ENCODE measurements at regions not wholly inside any gene's neighbourhood (a gene's known extent, or its start where the extent isn't known, plus 50 kb on each side); places are given as distances from the start of the nearest gene placed in this dataset.
A peak's percentile ranks its signal among the peaks of the same experiment; 100 is the strongest.

DNA sequence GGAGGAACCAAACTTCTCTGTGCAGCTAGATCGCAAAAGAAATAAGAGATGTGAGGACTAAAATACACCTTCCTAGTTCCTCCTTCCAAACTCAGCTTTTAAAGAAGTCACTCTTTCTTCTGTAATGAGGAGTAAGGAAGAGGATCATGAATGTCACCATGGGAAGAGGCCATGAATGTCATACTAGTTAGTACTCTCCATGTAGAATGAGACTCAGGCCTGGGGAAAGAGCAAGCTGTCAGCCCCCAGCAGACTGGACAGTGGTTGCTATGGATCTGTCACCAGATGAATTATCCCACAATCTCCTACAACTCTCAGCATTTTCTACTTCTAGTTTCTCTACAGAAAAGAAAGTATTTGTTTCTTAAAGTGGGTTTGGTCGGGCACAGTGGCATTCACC, 57.1 kb upstream of the PRDM8 start:
- TF ChIP-seq, protein P1, sequence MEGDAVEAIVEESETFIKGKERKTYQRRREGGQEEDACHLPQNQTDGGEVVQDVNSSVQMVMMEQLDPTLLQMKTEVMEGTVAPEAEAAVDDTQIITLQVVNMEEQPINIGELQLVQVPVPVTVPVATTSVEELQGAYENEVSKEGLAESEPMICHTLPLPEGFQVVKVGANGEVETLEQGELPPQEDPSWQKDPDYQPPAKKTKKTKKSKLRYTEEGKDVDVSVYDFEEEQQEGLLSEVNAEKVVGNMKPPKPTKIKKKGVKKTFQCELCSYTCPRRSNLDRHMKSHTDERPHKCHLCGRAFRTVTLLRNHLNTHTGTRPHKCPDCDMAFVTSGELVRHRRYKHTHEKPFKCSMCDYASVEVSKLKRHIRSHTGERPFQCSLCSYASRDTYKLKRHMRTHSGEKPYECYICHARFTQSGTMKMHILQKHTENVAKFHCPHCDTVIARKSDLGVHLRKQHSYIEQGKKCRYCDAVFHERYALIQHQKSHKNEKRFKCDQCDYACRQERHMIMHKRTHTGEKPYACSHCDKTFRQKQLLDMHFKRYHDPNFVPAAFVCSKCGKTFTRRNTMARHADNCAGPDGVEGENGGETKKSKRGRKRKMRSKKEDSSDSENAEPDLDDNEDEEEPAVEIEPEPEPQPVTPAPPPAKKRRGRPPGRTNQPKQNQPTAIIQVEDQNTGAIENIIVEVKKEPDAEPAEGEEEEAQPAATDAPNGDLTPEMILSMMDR (IDR thresholded peaks at IDR 0.05; ENCODE audit: low read depth, low read length, missing control alignments) = no peak
- no peak overlapping the region for H3K27ac ChIP-seq
- H3K4me3 ChIP-seq (ENCODE audit: low read depth, low read length) = no peak overlapping the region
- H3K27me3 ChIP-seq (replicated peaks) = no peaks in the 10 kb centered on the region
- DNase-seq = no peak
- no peaks in the 10 kb centered on the region for H3K36me3 ChIP-seq (replicated peaks)
- in situ Hi-C loops (cut with HindIII; ENCODE audit: low pct_ligation_motif_present, low sequenced_read_pairs) = no loop called here

DNA sequence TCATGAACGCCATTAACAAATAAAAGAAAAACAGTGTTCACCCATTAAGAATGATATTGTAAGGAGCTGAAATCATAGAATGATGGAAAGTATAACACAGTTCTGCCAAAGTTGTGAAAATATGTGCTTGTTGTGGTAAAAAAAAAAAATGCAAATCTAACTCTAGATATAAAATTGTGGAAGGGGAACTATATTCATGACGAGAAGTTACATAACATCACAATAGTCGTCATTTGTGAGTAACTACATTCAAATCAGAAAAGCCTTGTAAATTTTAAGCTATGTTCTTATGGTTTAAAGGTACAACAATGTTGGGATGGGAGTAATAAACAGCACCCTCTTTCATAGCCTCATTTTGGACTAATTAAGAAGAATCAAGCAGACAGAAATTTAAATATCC, 57.6 kb upstream of the PRDM8 start:
- DNase-seq = no peak
- Histone ChIP-seq H3K27ac (no peak overlapping the region), H3K36me3 (replicated peaks) (no peaks in the 10 kb centered on the region), H3K4me3 (ENCODE audit: low read depth, low read length) (no peak overlapping the region), H3K27me3 (replicated peaks) (no peaks in the 10 kb centered on the region)
- TF ChIP-seq, protein P1 (IDR thresholded peaks at IDR 0.05; ENCODE audit: low read depth, low read length, missing control alignments) = no peak
- in situ Hi-C loops (cut with HindIII; ENCODE audit: low pct_ligation_motif_present, low sequenced_read_pairs) = no loop called here

DNA sequence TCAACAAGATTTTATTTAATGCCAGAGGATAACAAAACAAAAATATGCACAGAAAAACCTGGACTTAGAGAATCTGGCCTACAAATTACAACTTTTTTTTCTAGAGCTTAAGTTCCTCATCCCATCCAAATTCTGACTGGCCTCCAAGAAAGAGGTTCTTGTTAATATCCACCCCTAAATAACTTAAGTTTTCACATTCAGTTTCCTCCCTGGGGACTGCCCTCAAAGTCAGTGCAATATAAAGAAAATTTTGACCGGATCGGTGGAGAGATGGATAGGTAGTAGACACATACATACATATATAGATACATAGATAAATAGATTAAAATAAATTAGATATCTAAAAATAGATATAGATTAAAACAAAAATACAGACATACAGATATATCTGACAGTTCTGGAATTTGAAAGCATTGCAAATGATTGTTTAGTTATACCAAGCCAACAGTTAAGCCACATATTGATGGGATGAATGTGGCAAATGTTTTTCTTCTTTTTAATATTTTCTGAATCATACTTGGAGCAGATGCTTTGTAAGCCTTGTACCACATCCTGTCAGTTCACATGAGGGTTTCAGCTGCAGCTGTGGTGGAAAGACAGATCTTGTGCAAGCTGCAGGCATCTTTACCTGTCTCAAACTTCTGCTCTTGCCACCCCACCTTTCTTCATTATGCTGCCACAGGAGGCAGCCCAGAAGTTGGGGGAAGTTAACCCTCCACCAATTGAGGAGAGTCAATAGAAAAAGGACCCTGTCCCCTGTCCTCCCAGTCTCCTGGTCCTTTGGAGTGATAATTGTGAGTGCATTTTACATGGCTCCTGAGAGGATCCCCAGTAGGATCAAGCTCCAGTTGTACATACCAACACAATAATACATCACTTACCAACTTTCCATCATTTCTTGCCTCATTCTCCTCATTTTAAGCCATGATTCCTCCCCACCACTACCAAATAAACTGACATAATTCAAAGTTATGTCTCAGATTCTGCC, 58.5 kb upstream of the PRDM8 start:
- Histone ChIP-seq H3K27ac (peak overlapping the region; percentile 20), H3K36me3 (replicated peaks) (no peaks in the 10 kb centered on the region), H3K4me3 (ENCODE audit: low read depth, low read length) (no peak overlapping the region), H3K27me3 (replicated peaks) (no peaks in the 10 kb centered on the region)
- peak; percentile 45 for DNase-seq
- in situ Hi-C loops (cut with HindIII; ENCODE audit: low pct_ligation_motif_present, low sequenced_read_pairs) = no loop called here
- TF ChIP-seq, protein P1 (IDR thresholded peaks at IDR 0.05; ENCODE audit: low read depth, low read length, missing control alignments) = no peak

DNA sequence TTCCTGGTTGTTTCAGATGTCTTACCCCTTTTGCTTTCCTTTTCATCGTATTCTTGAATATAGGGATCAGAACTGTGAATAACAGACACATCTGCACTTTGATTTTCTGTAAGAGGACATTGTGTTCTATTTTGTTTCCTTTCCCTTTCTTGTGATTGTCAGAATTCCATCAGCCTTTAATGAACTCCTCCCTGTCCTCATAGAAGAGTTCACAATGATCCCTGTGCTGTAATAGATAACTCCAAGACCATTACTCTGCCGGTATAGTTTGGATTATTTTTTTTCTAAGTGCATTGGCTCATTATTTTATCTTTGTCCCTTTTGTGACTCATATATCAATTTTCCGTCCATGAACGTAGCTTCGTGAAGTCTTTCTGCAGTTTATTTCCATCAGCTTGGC, 59.7 kb upstream of the PRDM8 start:
- in situ Hi-C loops (cut with HindIII; ENCODE audit: low pct_ligation_motif_present, low sequenced_read_pairs) = no loop called here
- TF ChIP-seq, protein P1 (IDR thresholded peaks at IDR 0.05; ENCODE audit: low read depth, low read length, missing control alignments) = no peak
- no peaks in the 10 kb centered on the region for H3K27me3 ChIP-seq (replicated peaks)
- no peak overlapping the region for H3K4me3 ChIP-seq (ENCODE audit: low read depth, low read length)
- peak overlapping the region; percentile 7 for H3K27ac ChIP-seq
- no peaks in the 10 kb centered on the region for H3K36me3 ChIP-seq (replicated peaks)
- no peak for DNase-seq

DNA sequence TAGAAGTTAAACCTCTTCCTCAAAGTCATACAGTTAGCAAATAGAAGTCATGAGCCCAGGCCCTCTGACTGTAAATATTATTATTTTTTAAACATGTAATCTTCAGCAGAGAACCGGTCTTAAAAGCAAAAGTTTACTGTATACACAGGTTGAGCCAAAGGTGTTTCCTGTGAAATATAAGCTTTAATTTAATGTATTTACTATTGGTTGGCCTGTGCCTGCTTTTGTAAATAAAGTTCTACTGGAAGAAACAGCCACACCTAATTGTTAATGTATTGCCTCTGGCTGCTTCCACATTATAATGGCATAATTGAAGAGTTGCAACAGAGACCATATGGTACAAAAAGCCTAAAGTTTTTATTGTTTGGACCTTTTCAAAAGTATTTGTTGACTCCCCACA, 61.0 kb upstream of the PRDM8 start:
- no peak overlapping the region for H3K27ac ChIP-seq
- no peak overlapping the region for H3K4me3 ChIP-seq (ENCODE audit: low read depth, low read length)
- no peaks in the 10 kb centered on the region for H3K36me3 ChIP-seq (replicated peaks)
- TF ChIP-seq, protein P1 (IDR thresholded peaks at IDR 0.05; ENCODE audit: low read depth, low read length, missing control alignments) = no peak
- H3K27me3 ChIP-seq (replicated peaks) = no peaks in the 10 kb centered on the region
- in situ Hi-C loops (cut with HindIII; ENCODE audit: low pct_ligation_motif_present, low sequenced_read_pairs) = no loop called here
- no peak for DNase-seq

Measured in brain microvascular endothelial cell (primary cell).